ENCODE measurements at regions not wholly inside any gene's neighbourhood (a gene's known extent, or its start where the extent isn't known, plus 50 kb on each side); places are given as distances from the start of the nearest gene placed in this dataset.
"Not testable (repeated sequence)": the region's sequence is repeated elsewhere in the genome, so short reads cannot be mapped to it uniquely, and the experiment has no call there.

- no peak for DNase-seq
These were observed 96.2 kb upstream of the SYT13 start for GRCh38 chr11:45382133-45382878.

GRCh38 chr11:45379162-45379863, 93.2 kb upstream of the SYT13 start:
- DNase-seq = no peak

- DNase-seq = no peak
These were observed 92.4 kb upstream of the SYT13 start for GRCh38 chr11:45378516-45378915.

GRCh38 chr11:45374653-45375059, 88.5 kb upstream of the SYT13 start:
- DNase-seq = no peak

DNA sequence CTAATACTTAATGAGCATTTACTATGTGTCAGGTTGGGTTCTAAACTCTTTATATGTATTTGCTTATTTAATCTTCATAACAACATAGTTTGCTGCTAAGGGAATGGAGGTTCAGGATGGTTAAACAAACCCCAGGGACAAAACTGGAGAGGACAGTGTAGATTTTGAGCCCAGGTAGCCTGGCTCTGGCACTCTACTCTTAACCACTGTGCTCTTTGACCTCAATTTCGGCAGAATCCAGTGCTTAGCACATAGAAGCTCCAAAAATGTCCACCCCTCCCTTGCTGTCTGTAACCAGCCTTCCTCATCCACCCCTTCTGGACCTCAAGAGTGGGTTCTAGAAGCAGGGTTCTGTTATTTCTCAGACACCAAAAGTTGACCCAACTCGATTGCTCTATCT, 88.0 kb upstream of the SYT13 start:
- DNase-seq = no peak

GRCh38 chr11:45373506-45374035, 87.4 kb upstream of the SYT13 start:
- DNase-seq = no peak

DNA sequence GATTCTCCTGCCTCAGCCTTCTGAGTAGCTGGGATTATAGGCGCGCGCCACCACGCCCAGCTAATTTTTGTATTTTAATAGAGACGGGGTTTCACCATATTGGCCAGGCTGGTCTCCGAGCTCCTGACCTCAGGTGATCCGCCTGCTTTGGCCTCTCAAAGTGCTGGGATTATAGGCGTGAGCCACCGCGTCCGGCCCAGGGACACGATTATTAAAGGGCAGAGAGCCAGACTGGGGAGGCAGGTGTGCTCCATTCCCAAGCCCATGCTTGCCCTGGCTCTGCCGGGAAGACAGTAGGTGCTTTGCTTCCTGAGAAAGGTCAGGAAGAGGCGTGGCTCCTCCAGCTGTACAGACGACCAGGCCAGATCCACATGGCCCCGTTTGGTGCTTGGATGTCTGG, 86.3 kb upstream of the SYT13 start:
- not testable (repeated sequence) for DNase-seq

GRCh38 chr11:45371251-45372115, 85.3 kb upstream of the SYT13 start:
- peak; percentile 74 to 79 for DNase-seq

DNA sequence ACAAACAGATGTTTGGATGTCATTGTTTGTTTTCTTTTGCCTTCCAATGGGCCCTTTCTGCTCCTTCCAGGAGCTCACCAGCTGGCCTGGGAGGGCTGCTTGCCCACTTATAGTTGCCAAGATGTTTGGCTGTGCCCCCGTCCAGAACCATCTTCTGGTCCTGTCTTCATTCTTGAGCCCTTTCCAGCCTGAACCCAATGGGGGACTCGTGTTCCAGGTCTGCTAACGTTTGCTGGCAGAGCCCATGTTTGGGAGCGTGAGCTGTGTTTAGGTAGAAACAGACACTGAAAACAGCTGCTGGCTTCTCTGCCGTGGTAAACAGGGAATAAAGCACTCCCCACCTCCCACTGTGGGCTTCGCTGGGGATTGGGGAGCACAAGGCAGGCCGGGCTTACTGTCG, 83.2 kb upstream of the SYT13 start:
- DNase-seq = no peak

DNA sequence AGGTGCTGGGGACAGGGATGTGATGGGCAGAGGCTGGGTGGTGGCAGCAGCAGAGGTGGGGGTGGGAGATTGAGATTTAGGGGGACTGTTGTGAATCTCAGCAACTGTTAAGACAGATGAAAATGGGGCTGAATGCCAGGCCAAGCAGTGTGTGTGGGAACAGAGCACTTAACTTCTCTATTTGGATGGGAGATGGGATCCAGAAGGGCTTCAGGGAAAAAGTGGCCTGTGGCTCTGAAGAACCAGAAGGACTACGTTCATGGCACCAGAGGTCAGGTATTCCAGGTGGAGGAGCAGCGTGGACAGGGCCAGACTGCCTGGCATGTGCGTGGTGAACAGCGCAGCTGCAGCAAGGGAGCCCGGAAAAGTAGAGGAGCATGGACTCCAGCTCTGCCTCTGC, 82.6 kb upstream of the SYT13 start:
- DNase-seq = no peak

- no peak for DNase-seq
These were observed 80.6 kb upstream of the SYT13 start for GRCh38 chr11:45366619-45367190.

GRCh38 chr11:45365961-45366618, 79.9 kb upstream of the SYT13 start:
- DNase-seq = no peak

- no peak for DNase-seq
These were observed 76.5 kb upstream of the SYT13 start for GRCh38 chr11:45362636-45363035.

DNA sequence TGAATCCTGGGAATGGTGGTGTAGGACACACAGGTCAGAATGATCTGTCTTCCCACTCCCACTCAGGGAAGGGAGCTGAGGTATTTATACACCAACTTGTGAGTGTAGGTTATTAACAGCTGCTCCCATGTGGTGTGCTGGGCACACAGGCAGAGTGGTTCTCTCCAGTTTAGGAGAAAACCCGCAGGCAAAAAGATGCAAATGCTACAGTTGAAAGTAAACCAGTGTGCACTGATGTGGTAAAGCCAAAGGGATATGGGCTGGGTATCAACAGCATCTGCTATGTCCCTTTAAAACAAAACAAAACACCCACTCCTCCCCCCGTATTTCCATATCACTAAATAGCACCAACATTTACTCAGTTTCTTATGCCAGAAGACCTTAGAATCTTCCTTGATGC, 75.4 kb upstream of the SYT13 start:
- no peak for DNase-seq

- DNase-seq = no peak
These were observed 69.5 kb upstream of the SYT13 start for GRCh38 chr11:45355706-45356041.

GRCh38 chr11:45354976-45355705, 69.0 kb upstream of the SYT13 start:
- peak; percentile 89 to 90 for DNase-seq

DNA sequence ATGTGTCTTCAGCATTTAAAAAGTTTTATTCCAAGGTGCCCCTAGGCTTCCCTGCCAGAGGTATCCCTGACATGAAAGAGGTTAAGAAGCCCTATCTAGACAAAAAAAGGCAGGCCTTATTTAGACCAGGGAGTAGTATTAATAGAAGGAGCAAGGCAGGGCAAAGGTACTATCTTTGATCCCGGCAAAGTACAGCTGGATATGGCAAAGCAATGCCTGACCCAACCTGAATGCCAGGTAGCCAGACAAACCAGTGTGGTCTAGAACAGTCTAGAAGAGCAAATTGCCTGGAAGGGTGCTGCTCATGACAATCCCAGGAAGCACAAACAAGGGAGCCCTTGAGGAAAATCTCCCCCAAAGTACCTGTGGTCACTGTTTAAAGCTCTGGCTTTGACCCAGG, 62.6 kb upstream of the SYT13 start:
- no peak for DNase-seq

DNA sequence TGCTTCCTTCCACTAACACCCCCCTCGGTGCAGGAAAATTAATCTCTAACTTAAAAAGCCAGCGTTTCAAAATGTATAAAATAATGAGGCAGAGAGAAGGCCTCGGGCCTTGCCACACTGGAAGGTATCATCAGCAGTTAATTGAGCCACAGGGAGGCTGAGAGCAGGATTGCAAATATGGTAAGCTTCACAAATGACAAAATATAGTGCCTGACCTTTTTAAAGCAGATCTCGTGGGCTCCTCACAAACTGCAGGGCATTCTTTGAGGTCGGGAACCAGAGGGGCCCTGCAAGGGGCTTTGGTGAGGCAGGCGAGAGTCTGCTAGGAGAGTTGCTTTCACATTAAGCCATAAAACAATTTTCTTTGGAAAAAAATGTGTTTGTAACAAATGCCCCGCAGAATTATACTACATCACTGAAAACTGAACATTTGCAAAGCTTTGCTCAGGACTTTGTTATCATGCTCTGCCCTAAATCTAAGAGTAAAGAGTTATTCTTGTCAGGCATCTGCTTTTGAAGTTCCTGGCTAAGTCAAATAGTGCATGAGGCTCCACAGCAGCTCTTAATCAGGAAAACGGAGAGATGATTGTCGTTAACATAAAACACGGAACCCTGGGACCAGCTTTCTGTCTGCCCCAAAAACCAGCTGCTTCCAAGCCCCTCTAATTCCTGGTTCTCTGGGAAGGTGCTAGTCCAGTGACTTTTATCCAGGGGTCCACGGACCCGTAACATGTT, 61.4 kb upstream of the SYT13 start:
- no peak for DNase-seq

GRCh38 chr11:45345491-45345890, 59.4 kb upstream of the SYT13 start:
- no peak for DNase-seq

GRCh38 chr11:45344028-45344427, 57.9 kb upstream of the SYT13 start:
- no peak for DNase-seq

- no peak for DNase-seq
These were observed 57.3 kb upstream of the SYT13 start for GRCh38 chr11:45343444-45343843.

Measured in activated CD4-positive, alpha-beta T cell treated with anti-CD3 and anti-CD28 coated beads, Interleukin-2, amount 50 U/mL, for 48 hours (primary cell).